HCT116 (cell line): ENCODE measurements at regions not wholly inside any gene's neighbourhood (a gene's known extent, or its start where the extent isn't known, plus 50 kb on each side); places are given as distances from the start of the nearest gene placed in this dataset.

ENCODE experiments used
- ATAC-seq: fragments of 200-7000 bp; cut with Tn5 transposase; 2 replicates; pipeline ENCODE4 v1.9.1; 2020; ENCODE audit warnings: mild to moderate bottlenecking, moderate library complexity
- BruUV-seq: library from RNA; stranded (reverse); fragments of 400-500 nt; replicated peaks from 2 replicates; lab custom pipeline; 2021; lab: Mats Ljungman, UMichigan
- CTCF ChIA-PET: fragments of 300-600 bp; sonication (Branson Sonifier 250); formaldehyde crosslinking; loops from one replicate; lab custom pipeline; 2021; ENCODE audit warnings: antibody characterized with exemption; lab: Charles Lee
- POLR2A ChIA-PET: fragments of 300-600, 350-600 bp; sonication (Branson Sonifier 250); formaldehyde crosslinking; loops from one replicate; lab custom pipeline; 2021; ENCODE audit warnings: antibody characterized with exemption; lab: Charles Lee
- RAD21 ChIA-PET, 2 experiments: fragments of 300-600 bp; sonication (Branson Sonifier 250); formaldehyde crosslinking; loops; one replicate each; lab custom pipeline; 2023; ENCODE audit warnings: low total read pairs in 2 of 2; ENCODE audit not compliant: uncharacterized antibody in 2 of 2, unreplicated experiment in 2 of 2, low non-redundant PET in 1 of 2; lab: Charles Lee
- DNase-seq: peaks from one replicate; pipeline ENCODE4 v3.0.0-alpha.2; 2010; ENCODE audit warnings: low read depth, low spot score
- H2AFZ ChIP-seq: fragments of 200-600 bp; shearing (Covaris generic), sonication (generic); 2 replicates; pipeline ENCODE4 v1.6.1; 2017; ENCODE audit warnings: low read depth, mixed run types, mixed read lengths, antibody characterized with exemption, low read length; ENCODE audit not compliant: poor library complexity, severe bottlenecking
- H3K27ac ChIP-seq: 2 replicates; pipeline ENCODE4 v1.5.1; 2012; ENCODE audit warnings: low read depth, low read length
- H3K27me3 ChIP-seq: fragments of 200-600 bp; sonication (generic); 2 replicates; pipeline ENCODE4 v1.6.1; 2016; ENCODE audit warnings: mixed run types, low read length, mixed read lengths; ENCODE audit not compliant: insufficient read depth
- H3K36me3 ChIP-seq, 2 experiments: fragments of 200-500 bp in 1 of 2; fragments of 200-600 bp in 1 of 2; sonication (Bioruptor generic) in 1 of 2; sonication (generic) in 1 of 2; 2 replicates each; pipeline versions ENCODE4 v1.5.1 to v1.6.1; 2014 to 2016; ENCODE audit warnings: low read length in 2 of 2, inconsistent platforms in 1 of 2, mixed read lengths in 1 of 2, mixed run types in 1 of 2; ENCODE audit not compliant: insufficient read depth in 2 of 2, control insufficient read depth in 1 of 2
- H3K4me1 ChIP-seq, 2 experiments: fragments of 200-600 bp in 1 of 2; sonication (generic) in 1 of 2; 2 replicates each; pipeline versions ENCODE4 v1.5.1 to v1.6.1; 2012 to 2017; ENCODE audit warnings: low read length in 2 of 2, inconsistent platforms in 1 of 2, mild to moderate bottlenecking in 1 of 2, mixed read lengths in 1 of 2, mixed run types in 1 of 2, moderate library complexity in 1 of 2; ENCODE audit not compliant: insufficient read depth in 2 of 2, control insufficient read depth in 1 of 2
- H3K4me2 ChIP-seq: fragments of 200-600 bp; sonication (generic); 2 replicates; pipeline ENCODE4 v1.6.1; 2017; ENCODE audit warnings: mixed run types, low read length, mixed read lengths
- H3K4me3 ChIP-seq, 2 experiments: fragments of 200-600 bp in 1 of 2; sonication (generic) in 1 of 2; replicated peaks in 1 of 2; 2 replicates each; pipeline ENCODE4 v1.5.1; 2011 to 2016; ENCODE audit warnings: low read length in 2 of 2, control low read depth in 1 of 2, low read depth in 1 of 2, mild to moderate bottlenecking in 1 of 2, mixed read lengths in 1 of 2, mixed run types in 1 of 2
- H3K79me2 ChIP-seq: fragments of 200-600 bp; sonication (generic); 2 replicates; pipeline ENCODE4 v1.6.1; 2017; ENCODE audit warnings: mild to moderate bottlenecking, mixed run types, low read length, moderate library complexity, mixed read lengths; ENCODE audit not compliant: insufficient read depth
- H3K9ac ChIP-seq: fragments of 200-600 bp; sonication (generic); 2 replicates; pipeline ENCODE4 v1.6.1; 2016; ENCODE audit warnings: low read length, mixed read lengths
- H3K9me2 ChIP-seq: fragments of 200-600 bp; sonication (generic), shearing (Covaris generic); 2 replicates; pipeline ENCODE4 v1.6.1; 2017; ENCODE audit warnings: mixed run types, mild to moderate bottlenecking, moderate library complexity; ENCODE audit not compliant: insufficient read depth
- H3K9me3 ChIP-seq, 2 experiments: fragments of 200-500 bp in 1 of 2; fragments of 200-600 bp in 1 of 2; sonication (Bioruptor generic) in 1 of 2; sonication (generic) in 1 of 2; 2 replicates each; pipeline ENCODE4 v1.6.1; 2014 to 2017; ENCODE audit warnings: low read length in 2 of 2, mixed read lengths in 2 of 2, inconsistent platforms in 1 of 2, low read depth in 1 of 2, mild to moderate bottlenecking in 1 of 2, mixed run types in 1 of 2, moderate library complexity in 1 of 2; ENCODE audit not compliant: control insufficient read depth in 1 of 2, insufficient read depth in 1 of 2
- H4K20me1 ChIP-seq: fragments of 200-600 bp; sonication (generic), shearing (Covaris generic); 2 replicates; pipeline ENCODE4 v1.6.1; 2017; ENCODE audit warnings: mixed run types, mild to moderate bottlenecking, moderate library complexity; ENCODE audit not compliant: insufficient read depth
- CBX3 ChIP-seq: IDR thresholded peaks from 2 replicates; pipeline ENCODE4 v1.6.1; 2012; ENCODE audit warnings: low read depth
- CEBPB ChIP-seq: IDR thresholded peaks from 2 replicates; pipeline ENCODE4 v1.6.1; 2012; ENCODE audit warnings: low read depth
- EGR1 ChIP-seq: IDR thresholded peaks from 2 replicates; pipeline ENCODE4 v1.6.1; 2012; ENCODE audit warnings: low read depth
- EZH2 ChIP-seq: fragments of 200-600 bp; sonication (generic); IDR thresholded peaks from 2 replicates; pipeline ENCODE4 v1.6.1; 2017; ENCODE audit warnings: antibody characterized with exemption, mixed run types
- EZH2phosphoT487 ChIP-seq: fragments of 200-600 bp; IDR thresholded peaks from 2 replicates; pipeline ENCODE4 v1.6.1; 2018; ENCODE audit warnings: antibody characterized with exemption, borderline replicate concordance
- JUND ChIP-seq: IDR thresholded peaks from 2 replicates; pipeline ENCODE4 v1.6.1; 2012
- MAX ChIP-seq: IDR thresholded peaks from 2 replicates; pipeline ENCODE4 v1.6.1; 2012
- RAD21 ChIP-seq: IDR thresholded peaks from 2 replicates; pipeline ENCODE4 v1.6.1; 2012; ENCODE audit warnings: low read depth, mild to moderate bottlenecking
- SIN3A ChIP-seq: IDR thresholded peaks from 2 replicates; pipeline ENCODE4 v1.6.1; 2012; ENCODE audit warnings: low read depth
- SP1 ChIP-seq: IDR thresholded peaks from 2 replicates; pipeline ENCODE4 v1.6.1; 2012; ENCODE audit warnings: low read depth
- SRF ChIP-seq: IDR thresholded peaks from 2 replicates; pipeline ENCODE4 v1.6.1; 2012; ENCODE audit warnings: low read depth
- ZFX ChIP-seq: fragments of 450-650 bp; IDR thresholded peaks from 2 replicates; pipeline ENCODE4 v1.6.1; 2017
- ZNF274 ChIP-seq: fragments of 200-500 bp; sonication (Bioruptor generic); IDR thresholded peaks from 2 replicates; pipeline ENCODE4 v1.6.1; 2014; ENCODE audit warnings: mild to moderate bottlenecking, low read depth, low read length, inconsistent platforms
- intact Hi-C: fragments of 100-400 bp; cut with micrococcal nuclease; formaldehyde crosslinking; loops from 2 replicates; pipeline ENCODE4 v1.10.0; 2022
- TF ChIP-seq, protein P1 (sequence below): IDR thresholded peaks from 2 replicates; pipeline ENCODE4 v1.6.1; 2011; ENCODE audit warnings: mild to moderate bottlenecking, low read length, moderate library complexity; ENCODE audit not compliant: insufficient replicate concordance; ENCODE audit errors: extremely low read depth

GRCh38 chr13:111877906-111878305 lies 189.0 kb upstream of the SOX1 start:
- intact Hi-C loops: no loop called here
- RAD21 ChIA-PET: no interaction called here

More at GRCh38 chr13:111877906-111878305, 189.0 kb upstream of the SOX1 start:
- no peak overlapping the region for H2AFZ ChIP-seq
- DNase-seq: no peak
- CTCF ChIA-PET: no interaction called here
- no peaks in the 10 kb centered on the region for H3K9me3 ChIP-seq
- peaks cover 45% of the 10 kb centered on the region for H3K27me3 ChIP-seq
- H3K4me2 ChIP-seq: no peak overlapping the region
- no peaks in the 10 kb centered on the region for H3K4me1 ChIP-seq
- H4K20me1 ChIP-seq: no peaks in the 10 kb centered on the region
- H3K36me3 ChIP-seq: no peaks in the 10 kb centered on the region
- POLR2A ChIA-PET: no interaction called here
- no TSS peak for BruUV-seq
- TF ChIP-seq MAX (no peak), SP1 (no peak), JUND (no peak), EGR1 (no peak), ZNF274 (no peak), CBX3 (no peak), ZFX (no peak), RAD21 (no peak), CEBPB (no peak), SIN3A (no peak), EZH2phosphoT487 (no peak), SRF (no peak), EZH2 (no peak)
- TF ChIP-seq, protein P1, sequence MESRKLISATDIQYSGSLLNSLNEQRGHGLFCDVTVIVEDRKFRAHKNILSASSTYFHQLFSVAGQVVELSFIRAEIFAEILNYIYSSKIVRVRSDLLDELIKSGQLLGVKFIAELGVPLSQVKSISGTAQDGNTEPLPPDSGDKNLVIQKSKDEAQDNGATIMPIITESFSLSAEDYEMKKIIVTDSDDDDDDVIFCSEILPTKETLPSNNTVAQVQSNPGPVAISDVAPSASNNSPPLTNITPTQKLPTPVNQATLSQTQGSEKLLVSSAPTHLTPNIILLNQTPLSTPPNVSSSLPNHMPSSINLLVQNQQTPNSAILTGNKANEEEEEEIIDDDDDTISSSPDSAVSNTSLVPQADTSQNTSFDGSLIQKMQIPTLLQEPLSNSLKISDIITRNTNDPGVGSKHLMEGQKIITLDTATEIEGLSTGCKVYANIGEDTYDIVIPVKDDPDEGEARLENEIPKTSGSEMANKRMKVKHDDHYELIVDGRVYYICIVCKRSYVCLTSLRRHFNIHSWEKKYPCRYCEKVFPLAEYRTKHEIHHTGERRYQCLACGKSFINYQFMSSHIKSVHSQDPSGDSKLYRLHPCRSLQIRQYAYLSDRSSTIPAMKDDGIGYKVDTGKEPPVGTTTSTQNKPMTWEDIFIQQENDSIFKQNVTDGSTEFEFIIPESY: no peak
- no peak overlapping the region for H3K4me3 ChIP-seq
- no peaks in the 10 kb centered on the region for H3K9me2 ChIP-seq
- no peak overlapping the region for H3K9ac ChIP-seq
- no peak overlapping the region for H3K27ac ChIP-seq
- ATAC-seq: no peak
- H3K79me2 ChIP-seq: no peaks in the 10 kb centered on the region
